GM12864 (cell line): ENCODE measurements at regions not wholly inside any gene's neighbourhood (a gene's known extent, or its start where the extent isn't known, plus 50 kb on each side); places are given as distances from the start of the nearest gene placed in this dataset.
"Not testable (repeated sequence)": the region's sequence is repeated elsewhere in the genome, so short reads cannot be mapped to it uniquely, and the experiment has no call there.

Experiments
- DNase-seq: peaks from one replicate; pipeline ENCODE4 v3.0.0-alpha.2; 2011; ENCODE audit warnings: low read depth
- H3K4me3 ChIP-seq: 2 replicates; pipeline ENCODE4 v1.5.1; 2011; ENCODE audit warnings: mild to moderate bottlenecking, low read depth, low read length, control low read depth
- TF ChIP-seq, protein P1 (sequence below): IDR thresholded peaks from 2 replicates; pipeline ENCODE4 v1.5.1; 2011; ENCODE audit warnings: low read depth, mild to moderate bottlenecking, moderate library complexity, low read length, control low read depth, inconsistent platforms; ENCODE audit errors: missing control alignments

DNA sequence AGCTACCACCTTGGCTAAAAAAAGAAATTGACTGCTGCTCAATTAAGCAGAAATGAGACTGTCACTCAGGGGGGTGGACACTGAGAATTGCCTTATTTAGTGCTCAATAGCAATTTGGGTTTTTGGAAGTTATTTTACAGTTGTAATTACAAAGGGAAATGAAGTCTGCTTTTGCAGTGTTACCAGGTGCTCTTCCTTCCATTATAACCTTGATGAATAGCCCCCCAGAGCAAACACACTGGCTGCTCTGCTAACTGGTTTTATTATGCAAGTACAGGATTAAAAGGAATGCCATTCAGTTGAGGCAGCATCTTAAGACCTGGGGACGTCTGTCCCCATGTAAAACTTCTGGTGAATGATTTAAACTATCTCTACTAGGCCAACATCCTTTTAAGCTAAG is 191.0 kb downstream of the EVX1 start:
- TF ChIP-seq, protein P1, sequence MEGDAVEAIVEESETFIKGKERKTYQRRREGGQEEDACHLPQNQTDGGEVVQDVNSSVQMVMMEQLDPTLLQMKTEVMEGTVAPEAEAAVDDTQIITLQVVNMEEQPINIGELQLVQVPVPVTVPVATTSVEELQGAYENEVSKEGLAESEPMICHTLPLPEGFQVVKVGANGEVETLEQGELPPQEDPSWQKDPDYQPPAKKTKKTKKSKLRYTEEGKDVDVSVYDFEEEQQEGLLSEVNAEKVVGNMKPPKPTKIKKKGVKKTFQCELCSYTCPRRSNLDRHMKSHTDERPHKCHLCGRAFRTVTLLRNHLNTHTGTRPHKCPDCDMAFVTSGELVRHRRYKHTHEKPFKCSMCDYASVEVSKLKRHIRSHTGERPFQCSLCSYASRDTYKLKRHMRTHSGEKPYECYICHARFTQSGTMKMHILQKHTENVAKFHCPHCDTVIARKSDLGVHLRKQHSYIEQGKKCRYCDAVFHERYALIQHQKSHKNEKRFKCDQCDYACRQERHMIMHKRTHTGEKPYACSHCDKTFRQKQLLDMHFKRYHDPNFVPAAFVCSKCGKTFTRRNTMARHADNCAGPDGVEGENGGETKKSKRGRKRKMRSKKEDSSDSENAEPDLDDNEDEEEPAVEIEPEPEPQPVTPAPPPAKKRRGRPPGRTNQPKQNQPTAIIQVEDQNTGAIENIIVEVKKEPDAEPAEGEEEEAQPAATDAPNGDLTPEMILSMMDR: no peak
- DNase-seq: no peak
- H3K4me3 ChIP-seq: no peak overlapping the region

DNA sequence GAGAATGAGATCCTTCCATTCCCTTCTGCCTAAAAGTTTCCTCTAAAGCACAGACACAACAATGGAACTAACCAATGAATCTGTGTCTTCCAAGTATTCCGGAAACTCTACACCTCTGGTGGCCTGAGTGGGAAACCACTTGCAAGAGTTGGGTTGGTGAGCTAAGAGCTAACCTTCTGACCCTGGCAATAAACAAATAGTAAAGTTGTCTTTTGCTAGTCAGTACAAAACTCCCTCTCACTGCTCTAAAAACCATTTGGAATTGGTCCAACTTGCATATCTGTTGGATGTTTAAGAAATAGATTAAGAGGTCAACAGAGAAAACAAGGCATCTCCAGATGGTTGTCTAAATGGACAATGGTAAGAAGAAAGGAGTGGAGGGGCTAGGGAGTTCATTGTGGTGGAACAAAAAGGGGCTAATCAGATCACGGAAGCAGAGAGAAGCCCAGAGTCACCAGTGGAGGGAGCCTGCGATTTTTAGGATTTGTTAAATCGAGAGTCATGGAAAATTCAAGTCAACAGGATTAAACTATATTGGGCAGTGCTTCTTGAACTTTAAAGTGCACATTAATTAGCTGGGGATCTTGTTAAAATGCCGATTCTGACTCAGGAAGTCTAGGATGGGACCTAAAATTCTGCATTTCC is 192.3 kb downstream of the EVX1 start:
- H3K4me3 ChIP-seq: no peak overlapping the region
- no peak for DNase-seq
- TF ChIP-seq, protein P1: no peak

GRCh38 chr7:27435461-27435860 is 192.9 kb downstream of the EVX1 start:
- TF ChIP-seq, protein P1: no peak
- no peak for DNase-seq
- no peak overlapping the region for H3K4me3 ChIP-seq

- H3K4me3 ChIP-seq: no peak overlapping the region
- no peak for DNase-seq
- TF ChIP-seq, protein P1: no peak
These were observed 196.4 kb downstream of the EVX1 start for GRCh38 chr7:27438881-27439589.

DNA sequence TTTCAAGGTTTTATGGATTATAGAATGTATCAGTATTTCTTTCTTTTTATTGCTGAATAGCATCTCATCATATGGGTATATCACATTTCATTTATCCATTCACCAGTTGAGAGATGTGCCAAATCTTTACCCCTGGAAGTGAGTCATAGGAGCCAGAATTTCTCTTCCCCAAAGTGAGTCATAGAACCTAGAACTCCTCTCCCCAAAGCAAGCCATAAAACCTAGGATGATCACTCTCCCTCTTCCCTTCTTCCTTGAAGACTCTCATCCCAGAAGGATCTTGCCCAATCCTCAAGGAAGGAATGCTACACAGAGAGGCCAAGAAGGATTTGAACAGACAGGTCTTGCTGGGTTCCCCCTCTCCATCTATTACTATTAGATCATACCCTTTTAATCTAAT is 199.9 kb downstream of the EVX1 start:
- no peak overlapping the region for H3K4me3 ChIP-seq
- no peak for DNase-seq
- TF ChIP-seq, protein P1: no peak

DNA sequence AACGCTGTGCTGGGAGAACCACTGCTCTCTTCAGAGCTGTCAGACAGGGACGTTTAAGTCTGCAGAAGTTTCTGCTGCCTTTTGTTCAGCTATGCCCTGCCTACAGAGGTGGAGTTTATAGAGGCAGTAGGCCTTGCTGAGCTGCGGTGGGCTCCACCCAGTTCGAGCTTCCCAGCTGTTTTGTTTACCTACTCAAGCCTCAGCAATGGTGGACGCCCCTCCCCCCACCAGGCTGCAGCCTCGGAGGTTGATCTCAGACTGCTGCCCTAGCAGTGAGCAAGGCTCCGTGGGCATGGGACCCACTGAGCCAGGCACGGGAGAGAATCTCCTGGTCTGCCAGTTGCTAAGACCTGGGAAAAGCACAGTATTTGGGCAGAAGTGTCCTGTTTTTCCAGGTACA is 206.4 kb downstream of the EVX1 start:
- not testable (repeated sequence) for H3K4me3 ChIP-seq, DNase-seq

GRCh38 chr7:27453702-27454405 is 208.8 kb downstream of the HIBADH start:
- DNase-seq: no peak
- H3K4me3 ChIP-seq: no peak overlapping the region
- TF ChIP-seq, protein P1: no peak

GRCh38 chr7:27457120-27457519 is 205.6 kb downstream of the HIBADH start:
- H3K4me3 ChIP-seq, DNase-seq: not testable (repeated sequence)

- DNase-seq, H3K4me3 ChIP-seq: not testable (repeated sequence)
These were observed 204.8 kb downstream of the HIBADH start for GRCh38 chr7:27457603-27458565.
